Natural killer cell (primary cell): ENCODE measurements at regions not wholly inside any gene's neighbourhood (a gene's known extent, or its start where the extent isn't known, plus 50 kb on each side); places are given as distances from the start of the nearest gene placed in this dataset.

Experiments
- ATAC-seq, 3 donors: fragments of 150-1000 bp in 2 of 3; fragments of 200-7000 bp in 1 of 3; cut with Tn5 transposase; 1 replicate in 1 of 3; 2 replicates in 2 of 3; pipeline ENCODE4 v1.10.0; 2021; ENCODE audit warnings: mild to moderate bottlenecking in 2 of 3, moderate library complexity in 2 of 3
- DNase-seq, 2 donors: peaks; one replicate each; pipeline versions ENCODE4 v3.0.0 to v3.0.0-alpha.2; 2013 to 2021; ENCODE audit warnings: mixed read lengths in 1 of 2
- H3K27ac ChIP-seq: one replicate; pipeline ENCODE4 v1.5.1; 2013; ENCODE audit warnings: mild to moderate bottlenecking, low read length
- H3K27me3 ChIP-seq: one replicate; pipeline ENCODE4 v1.6.1; 2013; ENCODE audit warnings: low read length; ENCODE audit not compliant: control insufficient read depth, insufficient read depth
- H3K36me3 ChIP-seq: one replicate; pipeline ENCODE4 v1.6.1; 2013; ENCODE audit warnings: low read length; ENCODE audit not compliant: control insufficient read depth, insufficient read depth
- H3K4me1 ChIP-seq: one replicate; pipeline ENCODE4 v1.6.1; 2013; ENCODE audit warnings: low read length; ENCODE audit not compliant: control insufficient read depth, insufficient read depth
- H3K4me3 ChIP-seq: one replicate; pipeline ENCODE4 v1.5.1; 2013; ENCODE audit warnings: low read length
- H3K9me3 ChIP-seq: one replicate; pipeline ENCODE4 v1.6.1; 2013; ENCODE audit warnings: low read length; ENCODE audit not compliant: control insufficient read depth, insufficient read depth
- H3K27ac Mint-ChIP-seq, 2 donors: one replicate each; pipeline ENCODE4 v1.8.0; 2022; ENCODE audit warnings: mild to moderate bottlenecking in 2 of 2, mixed read lengths in 2 of 2, moderate library complexity in 1 of 2
- H3K27me3 Mint-ChIP-seq, 2 donors: one replicate each; pipeline ENCODE4 v1.8.0; 2022; ENCODE audit warnings: low read depth in 2 of 2, mixed read lengths in 2 of 2
- H3K36me3 Mint-ChIP-seq: one replicate; pipeline ENCODE4 v1.8.0; 2022; ENCODE audit warnings: mixed read lengths
- H3K4me1 Mint-ChIP-seq, 2 donors: one replicate each; pipeline ENCODE4 v1.8.0; 2022; ENCODE audit warnings: mixed read lengths in 2 of 2
- H3K4me3 Mint-ChIP-seq: one replicate; pipeline ENCODE4 v1.8.0; 2022; ENCODE audit warnings: mild to moderate bottlenecking, moderate library complexity, mixed read lengths
- H3K9me3 Mint-ChIP-seq, 2 donors: one replicate each; pipeline ENCODE4 v1.8.0; 2022; ENCODE audit warnings: mixed read lengths in 2 of 2
- CTCF ChIP-seq: fragments of 200-600 bp; IDR thresholded peaks from one replicate; pipeline ENCODE4 v1.8.0; 2022; ENCODE audit warnings: antibody characterized with exemption
- WGBS: methylation state at CpG from one replicate; pipeline ENCODE4 v1.1.7; 2013; ENCODE audit warnings: missing lambda C conversion rate; ENCODE audit not compliant: insufficient coverage; 5-methylcytosine and 5-hydroxymethylcytosine counted together
- intact Hi-C: fragments of 100-400 bp; cut with micrococcal nuclease; formaldehyde crosslinking; loops from one replicate; pipeline ENCODE4 v1.14.2; 2022

- no peak overlapping the region for H3K27ac ChIP-seq
- Mint-ChIP-seq H3K27me3 (no peaks in the 10 kb centered on the region), H3K4me3 (no peak overlapping the region), H3K4me1 (no peaks in the 10 kb centered on the region), H3K9me3 (peaks cover 0 to 2% of the 10 kb centered on the region in 2 donors), H3K36me3 (no peaks in the 10 kb centered on the region), H3K27ac (no peak overlapping the region)
- H3K9me3 ChIP-seq = no peaks in the 10 kb centered on the region
- intact Hi-C loops = no loop called here
- no peak for TF ChIP-seq CTCF
- no peaks in the 10 kb centered on the region for H3K27me3 ChIP-seq
- H3K4me1 ChIP-seq = no peaks in the 10 kb centered on the region
- H3K36me3 ChIP-seq = no peaks in the 10 kb centered on the region
- no peak overlapping the region for H3K4me3 ChIP-seq
- DNase-seq = no peak
- ATAC-seq = no peak
These were observed 279.1 kb upstream of the RAG2 start for GRCh38 chr11:36877149-36877548.

- H3K4me1 Mint-ChIP-seq = no peaks in the 10 kb centered on the region
- WGBS = 29% methylated on average over 1 of the region's 1 CpG
- DNase-seq (no peak), ATAC-seq (no peak)
- Histone ChIP-seq H3K27ac (no peak overlapping the region), H3K4me1 (no peaks in the 10 kb centered on the region), H3K36me3 (no peaks in the 10 kb centered on the region), H3K27me3 (no peaks in the 10 kb centered on the region), H3K9me3 (no peaks in the 10 kb centered on the region), H3K4me3 (no peak overlapping the region)
- H3K36me3 Mint-ChIP-seq = no peaks in the 10 kb centered on the region
- no peaks in the 10 kb centered on the region for H3K9me3 Mint-ChIP-seq
- H3K27me3 Mint-ChIP-seq = no peaks in the 10 kb centered on the region
- no peak overlapping the region for H3K27ac Mint-ChIP-seq
- no peak overlapping the region for H3K4me3 Mint-ChIP-seq
- intact Hi-C loops = no loop called here
- TF ChIP-seq CTCF = no peak
These were observed 278.2 kb upstream of the RAG2 start for GRCh38 chr11:36876266-36876665.

GRCh38 chr11:36874291-36874690 is 276.3 kb upstream of the RAG2 start:
- Mint-ChIP-seq H3K4me1 (no peaks in the 10 kb centered on the region), H3K27me3 (no peaks in the 10 kb centered on the region), H3K27ac (no peak overlapping the region), H3K4me3 (no peak overlapping the region), H3K36me3 (no peaks in the 10 kb centered on the region), H3K9me3 (no peaks in the 10 kb centered on the region)
- no peaks in the 10 kb centered on the region for H3K4me1 ChIP-seq
- H3K27me3 ChIP-seq = no peaks in the 10 kb centered on the region
- 59% methylated on average over 4 of the region's 4 CpGs for WGBS
- ATAC-seq = no peak
- intact Hi-C loops = no loop called here
- H3K9me3 ChIP-seq = no peaks in the 10 kb centered on the region
- H3K4me3 ChIP-seq = no peak overlapping the region
- H3K36me3 ChIP-seq = no peaks in the 10 kb centered on the region
- no peak overlapping the region for H3K27ac ChIP-seq
- DNase-seq = no peak
- no peak for TF ChIP-seq CTCF

GRCh38 chr11:36870361-36870760 is 272.3 kb upstream of the RAG2 start:
- no peaks in the 10 kb centered on the region for H3K27me3 ChIP-seq
- no peak for DNase-seq
- no peaks in the 10 kb centered on the region for H3K4me1 Mint-ChIP-seq
- H3K4me3 Mint-ChIP-seq = no peak overlapping the region
- no peak overlapping the region for H3K27ac Mint-ChIP-seq
- ATAC-seq = no peak
- no peak overlapping the region for H3K27ac ChIP-seq
- no peaks in the 10 kb centered on the region for H3K27me3 Mint-ChIP-seq
- no peaks in the 10 kb centered on the region for H3K36me3 Mint-ChIP-seq
- intact Hi-C loops = no loop called here
- no peak overlapping the region for H3K4me3 ChIP-seq
- TF ChIP-seq CTCF = no peak
- H3K9me3 ChIP-seq = no peaks in the 10 kb centered on the region
- no peaks in the 10 kb centered on the region for H3K4me1 ChIP-seq
- 87% methylated on average over 3 of the region's 3 CpGs for whole genome bisulfite sequencing
- H3K36me3 ChIP-seq = no peaks in the 10 kb centered on the region
- no peaks in the 10 kb centered on the region for H3K9me3 Mint-ChIP-seq
